BJ (cell line): ENCODE measurements at regions not wholly inside any gene's neighbourhood (a gene's known extent, or its start where the extent isn't known, plus 50 kb on each side); places are given as distances from the start of the nearest gene placed in this dataset.

Experiments
- CTCF ChIA-PET: fragments of 350-600 bp; formaldehyde crosslinking; extraction: SDS; loops from one replicate; lab custom pipeline; 2021; ENCODE audit warnings: antibody characterized with exemption, inconsistent platforms; lab: Yijun Ruan, JAX
- POLR2A ChIA-PET: fragments of 300-600 bp; sonication (Branson Sonifier 250); formaldehyde crosslinking; extraction: SDS; loops from one replicate; lab custom pipeline; 2021; ENCODE audit warnings: antibody characterized with exemption; lab: Charles Lee
- DNase-seq: peaks from one replicate; pipeline ENCODE4 v3.0.0-alpha.2; 2011; ENCODE audit warnings: low read depth
- H3K27me3 ChIP-seq: 2 replicates; pipeline ENCODE4 v1.6.0; 2011; ENCODE audit warnings: low read length; ENCODE audit not compliant: control insufficient read depth, insufficient read depth
- H3K36me3 ChIP-seq: 2 replicates; pipeline ENCODE4 v1.5.1; 2011; ENCODE audit warnings: low read length; ENCODE audit not compliant: control insufficient read depth, insufficient read depth
- H3K4me3 ChIP-seq: 2 replicates; pipeline ENCODE4 v1.5.1; 2011; ENCODE audit warnings: low read depth, mild to moderate bottlenecking, control low read depth, low read length
- CTCF ChIP-seq: IDR thresholded peaks from 2 replicates; pipeline ENCODE4 v1.5.1; 2011; ENCODE audit warnings: low read depth, mild to moderate bottlenecking, control low read depth, inconsistent platforms, low read length, moderate library complexity; ENCODE audit not compliant: insufficient read depth

- no peaks in the 10 kb centered on the region for H3K36me3 ChIP-seq
- TF ChIP-seq CTCF = no peak
- DNase-seq = no peak
- CTCF ChIA-PET = interaction anchor here (1.4 to 2.1 kb wide), 2 partner anchors 9 to 11 kb away, joined by 3 to 4 read pairs; no protein-coding TSS in a partner anchor
- peaks cover 9% of the 10 kb centered on the region for H3K27me3 ChIP-seq
- POLR2A ChIA-PET = no interaction called here
- no peak overlapping the region for H3K4me3 ChIP-seq
Observed at GRCh38 chr18:45551142-45551815, 64.0 kb upstream of the SLC14A2 start.

- H3K36me3 ChIP-seq = no peaks in the 10 kb centered on the region
- TF ChIP-seq CTCF = no peak
- no peak for DNase-seq
- no peak overlapping the region for H3K4me3 ChIP-seq
- CTCF ChIA-PET = interaction anchor here (0.5 to 1.1 kb wide), 2 partner anchors 10 to 986 kb away, joined by 3 read pairs; no protein-coding TSS in a partner anchor
- H3K27me3 ChIP-seq = peaks cover 10% of the 10 kb centered on the region
- POLR2A ChIA-PET = no interaction called here
Observed at GRCh38 chr18:45553723-45554388, 61.4 kb upstream of the SLC14A2 start.

GRCh38 chr18:45554389-45554737, 60.9 kb upstream of the SLC14A2 start:
- DNase-seq = no peak
- no peaks in the 10 kb centered on the region for H3K36me3 ChIP-seq
- POLR2A ChIA-PET = no interaction called here
- peaks cover 10% of the 10 kb centered on the region for H3K27me3 ChIP-seq
- H3K4me3 ChIP-seq = no peak overlapping the region
- CTCF ChIA-PET = interaction anchor here (1.1 kb wide), 1 partner anchor 9 kb away, joined by 3 read pairs; no protein-coding TSS in a partner anchor
- TF ChIP-seq CTCF = no peak

- Histone ChIP-seq H3K27me3 (peaks cover 14% of the 10 kb centered on the region), H3K36me3 (no peaks in the 10 kb centered on the region), H3K4me3 (no peak overlapping the region)
- DNase-seq = no peak
- CTCF ChIA-PET = no interaction called here
- TF ChIP-seq CTCF = no peak
- POLR2A ChIA-PET = no interaction called here
Observed at GRCh38 chr18:45556222-45556621, 59.1 kb upstream of the SLC14A2 start.

GRCh38 chr18:45557287-45557686, 58.0 kb upstream of the SLC14A2 start:
- no peak for DNase-seq
- H3K36me3 ChIP-seq = no peaks in the 10 kb centered on the region
- no peak for TF ChIP-seq CTCF
- ChIA-PET CTCF (interaction anchor here (0.6 kb wide), 1 partner anchor 22 kb away, joined by 4 read pairs; no protein-coding TSS in a partner anchor), POLR2A (no interaction called here)
- peaks cover 11% of the 10 kb centered on the region for H3K27me3 ChIP-seq
- no peak overlapping the region for H3K4me3 ChIP-seq
